C4-2B (cell line): ENCODE measurements at regions not wholly inside any gene's neighbourhood (a gene's known extent, or its start where the extent isn't known, plus 50 kb on each side); places are given as distances from the start of the nearest gene placed in this dataset.

Experiments
- ZFX ChIP-seq: fragments of 450-650 bp; IDR thresholded peaks from 2 replicates; pipeline ENCODE4 v1.6.1; 2017
- TF ChIP-seq, protein P1 (sequence below): fragments of 450-650 bp; conservative IDR thresholded peaks from 2 replicates; pipeline ENCODE4 v1.5.1; 2017; ENCODE audit warnings: mild to moderate bottlenecking

DNA sequence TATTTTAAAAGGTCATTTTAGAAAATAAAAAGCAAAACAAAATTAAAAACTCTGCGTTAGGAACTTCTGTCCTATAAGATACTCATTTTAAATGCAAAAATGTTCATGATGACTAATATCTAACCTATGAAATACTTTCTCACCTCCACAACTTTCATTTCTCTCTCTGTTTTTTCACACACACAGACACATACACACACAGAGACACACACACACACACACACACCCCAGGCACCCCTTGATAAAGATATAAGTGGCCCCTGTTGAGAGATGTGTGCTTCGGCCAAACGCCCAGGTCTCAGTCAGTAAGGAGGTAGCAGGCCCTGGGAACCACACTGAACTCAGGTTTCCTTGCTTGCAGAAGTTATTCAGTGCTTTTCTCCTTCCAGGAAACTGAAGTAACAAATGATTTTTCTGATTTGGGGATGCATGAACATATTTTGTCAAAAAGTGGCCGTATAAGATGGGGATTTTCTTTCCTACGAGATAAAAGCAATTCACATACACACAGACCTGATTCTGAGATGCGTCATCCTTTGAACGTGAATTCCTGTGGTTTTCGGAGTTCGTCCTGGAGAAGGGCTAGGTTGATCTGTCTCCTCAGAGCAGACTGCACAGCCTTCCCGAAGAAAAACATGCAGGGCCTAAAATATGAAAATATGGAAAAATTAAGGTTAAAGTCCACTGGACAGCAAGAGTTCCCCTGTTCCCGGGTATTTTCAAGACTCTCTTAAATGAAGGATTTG lies 306.8 kb upstream of the FOXQ1 start:
- TF ChIP-seq, protein P1, sequence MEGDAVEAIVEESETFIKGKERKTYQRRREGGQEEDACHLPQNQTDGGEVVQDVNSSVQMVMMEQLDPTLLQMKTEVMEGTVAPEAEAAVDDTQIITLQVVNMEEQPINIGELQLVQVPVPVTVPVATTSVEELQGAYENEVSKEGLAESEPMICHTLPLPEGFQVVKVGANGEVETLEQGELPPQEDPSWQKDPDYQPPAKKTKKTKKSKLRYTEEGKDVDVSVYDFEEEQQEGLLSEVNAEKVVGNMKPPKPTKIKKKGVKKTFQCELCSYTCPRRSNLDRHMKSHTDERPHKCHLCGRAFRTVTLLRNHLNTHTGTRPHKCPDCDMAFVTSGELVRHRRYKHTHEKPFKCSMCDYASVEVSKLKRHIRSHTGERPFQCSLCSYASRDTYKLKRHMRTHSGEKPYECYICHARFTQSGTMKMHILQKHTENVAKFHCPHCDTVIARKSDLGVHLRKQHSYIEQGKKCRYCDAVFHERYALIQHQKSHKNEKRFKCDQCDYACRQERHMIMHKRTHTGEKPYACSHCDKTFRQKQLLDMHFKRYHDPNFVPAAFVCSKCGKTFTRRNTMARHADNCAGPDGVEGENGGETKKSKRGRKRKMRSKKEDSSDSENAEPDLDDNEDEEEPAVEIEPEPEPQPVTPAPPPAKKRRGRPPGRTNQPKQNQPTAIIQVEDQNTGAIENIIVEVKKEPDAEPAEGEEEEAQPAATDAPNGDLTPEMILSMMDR, result no peak
- no peak for TF ChIP-seq ZFX
